Activated CD4-positive, alpha-beta T cell treated with anti-CD3 and anti-CD28 coated beads, Interleukin-2, amount 10 ng/mL, durations not matched to agents 7 days and 5 days (primary cell): ENCODE measurements at regions not wholly inside any gene's neighbourhood (a gene's known extent, or its start where the extent isn't known, plus 50 kb on each side); places are given as distances from the start of the nearest gene placed in this dataset.

ENCODE experiments used
- CTCF ChIA-PET: fragments of 350-600 bp; sonication (Branson Sonifier 250); formaldehyde crosslinking; loops from one replicate; lab custom pipeline; 2021; ENCODE audit warnings: antibody characterized with exemption; lab: Charles Lee
- POLR2A ChIA-PET: fragments of 350-600 bp; sonication (Branson Sonifier 250); formaldehyde crosslinking; loops from one replicate; lab custom pipeline; 2021; ENCODE audit warnings: antibody characterized with exemption; lab: Charles Lee
- DNase-seq: peaks from one replicate; pipeline ENCODE4 v3.0.0-alpha.2; 2020
- H3K27ac Mint-ChIP-seq: one replicate; pipeline ENCODE4 v1.8.0; 2021; ENCODE audit warnings: mild to moderate bottlenecking, moderate library complexity, mixed read lengths
- H3K27me3 Mint-ChIP-seq: one replicate; pipeline ENCODE4 v1.8.0; 2021; ENCODE audit warnings: mixed read lengths
- H3K36me3 Mint-ChIP-seq: one replicate; pipeline ENCODE4 v1.8.0; 2021; ENCODE audit warnings: low read depth, mixed read lengths
- H3K4me1 Mint-ChIP-seq: one replicate; pipeline ENCODE4 v1.8.0; 2021; ENCODE audit warnings: mixed read lengths
- H3K4me3 Mint-ChIP-seq: one replicate; pipeline ENCODE4 v1.8.0; 2021; ENCODE audit warnings: mild to moderate bottlenecking, moderate library complexity, mixed read lengths
- H3K9me3 Mint-ChIP-seq: one replicate; pipeline ENCODE4 v1.8.0; 2021; ENCODE audit warnings: mixed read lengths

DNA sequence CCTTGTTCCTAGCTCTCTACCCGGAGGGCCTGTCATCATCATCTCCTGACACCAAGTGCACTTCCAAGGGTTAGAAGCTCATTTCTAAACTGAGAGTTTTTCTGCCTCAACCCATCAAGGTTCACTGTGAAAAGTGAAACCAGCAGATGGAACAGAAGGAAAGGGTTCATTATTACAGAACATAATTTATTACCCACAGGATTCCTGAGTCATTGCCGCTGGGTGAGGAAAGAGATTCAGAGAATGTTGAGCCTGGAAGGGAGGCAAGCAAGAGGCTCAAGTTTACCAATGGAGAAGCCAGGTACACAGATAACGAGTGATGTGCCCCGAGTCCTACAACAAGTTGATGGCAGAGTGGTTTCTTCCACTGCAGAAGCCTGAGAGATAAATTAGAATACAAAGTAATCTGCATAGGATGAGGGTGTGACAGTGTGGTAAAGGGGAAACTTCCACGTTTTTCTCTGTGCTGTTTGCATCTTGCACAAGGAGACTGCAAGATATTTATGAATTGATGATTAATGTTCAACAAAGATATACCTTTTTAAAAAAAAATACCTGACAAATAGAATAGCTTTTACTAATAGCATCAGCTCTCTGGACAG, 80.5 kb upstream of the SETMAR start:
- Mint-ChIP-seq H3K9me3 (no peaks in the 10 kb centered on the region), H3K4me3 (no peak overlapping the region), H3K36me3 (no peaks in the 10 kb centered on the region), H3K27ac (no peak overlapping the region), H3K4me1 (no peaks in the 10 kb centered on the region), H3K27me3 (no peaks in the 10 kb centered on the region)
- no peak for DNase-seq
- POLR2A ChIA-PET = no interaction called here
- CTCF ChIA-PET = no interaction called here

DNA sequence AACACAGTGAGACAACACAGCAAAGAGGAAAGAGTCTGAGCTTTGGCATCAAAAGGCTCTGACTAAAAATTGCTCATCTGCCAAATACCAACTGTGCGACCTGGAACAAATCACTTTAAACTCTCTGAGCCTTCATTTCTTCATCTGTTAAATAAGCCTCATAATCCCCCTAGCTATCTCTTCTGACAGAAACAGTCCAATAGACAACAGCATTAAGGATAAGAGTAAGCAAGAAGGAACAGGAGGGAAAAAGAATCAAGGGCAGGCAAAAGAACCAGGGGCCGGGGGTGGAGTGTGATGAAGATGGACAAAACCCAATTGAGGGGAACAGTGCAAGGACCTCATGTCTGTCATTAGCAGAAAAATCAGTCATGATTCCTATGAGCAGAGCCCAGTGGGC, 79.4 kb upstream of the SETMAR start:
- H3K9me3 Mint-ChIP-seq = no peaks in the 10 kb centered on the region
- ChIA-PET POLR2A (no interaction called here), CTCF (no interaction called here)
- no peak overlapping the region for H3K4me3 Mint-ChIP-seq
- H3K36me3 Mint-ChIP-seq = no peaks in the 10 kb centered on the region
- no peaks in the 10 kb centered on the region for H3K4me1 Mint-ChIP-seq
- DNase-seq = no peak
- H3K27ac Mint-ChIP-seq = no peak overlapping the region
- H3K27me3 Mint-ChIP-seq = no peaks in the 10 kb centered on the region

DNA sequence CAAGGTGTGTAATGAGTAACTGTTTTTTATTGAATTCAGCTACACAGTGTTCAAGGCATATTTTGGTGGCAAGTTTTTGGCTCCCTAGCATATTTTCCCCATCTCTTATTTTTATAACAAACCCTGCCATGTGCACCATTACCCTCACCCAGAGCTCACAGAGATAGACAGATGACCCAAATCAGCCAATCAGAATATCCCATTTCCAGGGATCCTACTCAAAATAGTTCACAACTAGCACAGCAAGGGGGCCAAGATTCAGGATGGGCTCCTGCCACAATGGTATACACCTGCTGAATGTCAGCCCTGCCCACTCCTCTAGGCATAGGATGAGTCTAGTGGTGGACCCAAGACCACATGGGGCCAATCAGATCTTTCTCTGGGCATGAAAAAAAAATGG, 78.8 kb upstream of the SETMAR start:
- Mint-ChIP-seq H3K27me3 (no peaks in the 10 kb centered on the region), H3K4me3 (no peak overlapping the region), H3K4me1 (no peaks in the 10 kb centered on the region), H3K27ac (no peak overlapping the region), H3K36me3 (no peaks in the 10 kb centered on the region), H3K9me3 (no peaks in the 10 kb centered on the region)
- ChIA-PET POLR2A (no interaction called here), CTCF (no interaction called here)
- DNase-seq = no peak

DNA sequence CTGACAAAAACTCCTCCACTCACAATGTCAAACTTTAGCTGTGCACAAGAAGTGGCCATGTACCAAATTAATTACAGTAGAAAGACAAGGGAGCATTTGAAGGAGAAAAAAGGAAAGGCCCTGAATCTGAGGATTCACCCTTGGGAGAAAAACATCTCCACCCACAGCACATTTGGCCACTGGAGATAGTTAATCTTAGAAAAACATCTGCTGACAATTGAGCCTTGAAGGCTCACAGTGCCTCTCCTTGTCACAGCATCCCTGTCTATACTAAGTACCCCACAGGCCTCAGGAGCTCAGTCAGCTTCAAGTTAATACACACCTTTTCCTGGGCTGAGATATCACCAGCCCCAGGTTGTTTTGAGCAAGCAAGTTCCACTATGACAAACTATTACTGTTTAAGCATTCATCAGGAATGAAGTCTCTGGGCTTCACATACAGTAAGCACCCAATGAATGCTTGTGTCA, 78.1 kb upstream of the SETMAR start:
- no peak overlapping the region for H3K4me3 Mint-ChIP-seq
- ChIA-PET CTCF (no interaction called here), POLR2A (no interaction called here)
- no peaks in the 10 kb centered on the region for H3K27me3 Mint-ChIP-seq
- H3K9me3 Mint-ChIP-seq = no peaks in the 10 kb centered on the region
- no peak overlapping the region for H3K27ac Mint-ChIP-seq
- no peak for DNase-seq
- H3K4me1 Mint-ChIP-seq = no peaks in the 10 kb centered on the region
- no peaks in the 10 kb centered on the region for H3K36me3 Mint-ChIP-seq

DNA sequence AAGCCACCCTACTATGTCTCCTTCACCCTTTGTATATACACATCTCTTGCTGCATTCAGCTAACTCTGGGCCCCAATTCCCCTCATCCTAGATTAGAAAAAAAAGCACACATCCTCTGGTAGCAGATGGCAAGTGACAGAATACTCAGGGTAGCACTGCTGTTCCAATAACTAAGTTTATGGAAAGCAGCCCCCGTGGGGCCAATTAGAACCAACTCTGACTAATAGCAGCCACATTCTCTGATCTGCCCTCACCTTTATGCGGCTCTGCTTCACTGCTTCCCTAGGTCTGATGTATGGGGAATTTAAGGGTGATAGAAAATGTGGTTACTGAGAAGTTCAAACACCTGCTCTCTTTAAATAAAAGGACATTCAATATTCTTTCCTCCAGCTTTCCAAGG, 74.9 kb upstream of the SETMAR start:
- Mint-ChIP-seq H3K27me3 (no peaks in the 10 kb centered on the region), H3K27ac (no peak overlapping the region), H3K9me3 (no peaks in the 10 kb centered on the region), H3K4me3 (no peak overlapping the region), H3K36me3 (no peaks in the 10 kb centered on the region), H3K4me1 (no peaks in the 10 kb centered on the region)
- no peak for DNase-seq
- POLR2A ChIA-PET = no interaction called here
- CTCF ChIA-PET = no interaction called here

DNA sequence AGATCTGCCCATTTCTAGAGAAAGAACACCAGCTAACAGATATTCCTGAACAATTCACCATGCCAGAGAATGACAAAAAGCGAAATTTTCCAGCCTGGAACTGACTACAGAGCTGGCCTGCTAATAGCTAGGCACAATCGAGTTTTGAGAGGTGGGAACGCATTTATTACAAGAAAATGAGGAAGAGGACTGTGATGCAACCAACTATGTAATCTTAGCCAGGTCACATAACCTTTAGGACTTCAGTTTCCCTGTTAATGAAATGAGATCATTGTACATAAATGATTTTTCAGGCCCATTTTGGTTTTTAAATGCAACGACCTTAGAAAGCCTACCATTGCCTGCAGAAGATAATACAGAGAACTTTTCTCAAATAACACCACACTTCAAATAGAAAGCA, 72.1 kb upstream of the SETMAR start:
- no peaks in the 10 kb centered on the region for H3K4me1 Mint-ChIP-seq
- no peak overlapping the region for H3K4me3 Mint-ChIP-seq
- H3K36me3 Mint-ChIP-seq = no peaks in the 10 kb centered on the region
- ChIA-PET CTCF (interaction anchor here (0.6 kb wide), 1 partner anchor 106 kb away, joined by 3 read pairs; no protein-coding TSS in a partner anchor), POLR2A (no interaction called here)
- no peaks in the 10 kb centered on the region for H3K9me3 Mint-ChIP-seq
- no peaks in the 10 kb centered on the region for H3K27me3 Mint-ChIP-seq
- DNase-seq = no peak
- no peak overlapping the region for H3K27ac Mint-ChIP-seq

DNA sequence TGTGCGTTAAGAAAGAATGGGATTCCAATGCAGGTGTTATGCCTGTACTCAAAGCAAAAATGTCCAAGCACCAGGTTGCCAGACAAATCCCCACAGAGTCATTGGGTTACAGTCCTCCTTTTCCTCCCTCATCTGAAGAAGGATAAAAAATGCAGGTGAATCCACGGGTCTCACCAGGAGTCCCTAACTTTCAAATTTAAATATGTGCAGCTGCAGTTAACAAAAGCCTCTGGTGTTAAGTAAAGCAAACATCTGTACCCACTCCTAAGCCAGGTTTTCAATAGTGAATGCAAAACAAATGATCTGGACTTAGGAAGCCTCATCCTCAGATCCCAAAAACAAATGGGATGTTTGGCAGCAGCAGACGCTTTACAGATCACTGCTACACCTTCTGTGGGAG, 70.4 kb upstream of the SETMAR start:
- no peaks in the 10 kb centered on the region for H3K4me1 Mint-ChIP-seq
- no peaks in the 10 kb centered on the region for H3K36me3 Mint-ChIP-seq
- ChIA-PET POLR2A (no interaction called here), CTCF (interaction anchor here (0.9 kb wide), 1 partner anchor 10 kb away, joined by 3 read pairs; no protein-coding TSS in a partner anchor)
- DNase-seq = no peak
- no peak overlapping the region for H3K27ac Mint-ChIP-seq
- H3K4me3 Mint-ChIP-seq = no peak overlapping the region
- H3K27me3 Mint-ChIP-seq = no peaks in the 10 kb centered on the region
- peaks cover 4% of the 10 kb centered on the region for H3K9me3 Mint-ChIP-seq

DNA sequence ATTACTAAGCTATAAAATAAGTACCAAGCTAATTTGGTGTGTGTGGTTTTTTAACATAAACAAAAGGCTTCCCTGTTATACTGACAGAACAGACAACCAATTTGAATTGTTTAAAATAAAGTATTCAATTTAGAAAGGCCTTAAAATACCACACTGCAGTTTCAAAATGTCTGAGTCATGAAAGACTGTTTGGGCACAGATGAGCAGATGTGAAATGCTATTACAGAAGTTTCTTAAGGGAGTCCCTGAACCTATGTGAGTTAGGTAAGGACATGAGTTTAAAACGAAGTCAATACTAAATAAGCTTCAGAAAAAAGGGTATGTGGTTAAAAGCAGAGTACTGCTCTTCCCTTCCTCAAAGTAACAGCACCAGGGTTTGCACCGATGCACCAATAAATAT, 69.7 kb upstream of the SETMAR start:
- ChIA-PET POLR2A (no interaction called here), CTCF (no interaction called here)
- no peak for DNase-seq
- Mint-ChIP-seq H3K27me3 (no peaks in the 10 kb centered on the region), H3K4me1 (no peaks in the 10 kb centered on the region), H3K36me3 (no peaks in the 10 kb centered on the region), H3K27ac (no peak overlapping the region), H3K9me3 (peaks cover 4% of the 10 kb centered on the region), H3K4me3 (no peak overlapping the region)

DNA sequence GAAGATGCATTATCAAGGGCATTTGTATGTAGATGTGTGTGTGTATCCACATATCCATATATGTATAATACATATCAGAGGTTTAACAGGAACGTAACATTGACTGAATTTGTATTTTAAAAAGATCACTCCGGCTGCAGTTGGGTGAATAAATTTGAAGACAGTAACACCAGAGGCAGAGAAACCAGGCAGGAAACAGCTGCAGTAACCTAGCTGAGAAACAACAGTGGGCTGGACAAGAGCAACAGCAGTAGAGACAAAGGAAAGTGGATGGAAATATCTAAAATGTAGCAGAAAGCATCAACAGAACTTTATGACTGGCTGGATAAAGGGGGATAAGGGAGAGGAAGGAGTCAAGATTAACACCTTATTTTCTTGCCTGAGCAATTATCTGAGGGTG, 68.3 kb upstream of the SETMAR start:
- POLR2A ChIA-PET = no interaction called here
- no peak for DNase-seq
- Mint-ChIP-seq H3K36me3 (no peaks in the 10 kb centered on the region), H3K27ac (no peak overlapping the region), H3K4me3 (no peak overlapping the region), H3K4me1 (no peaks in the 10 kb centered on the region), H3K9me3 (peaks cover 4% of the 10 kb centered on the region), H3K27me3 (no peaks in the 10 kb centered on the region)
- CTCF ChIA-PET = no interaction called here

DNA sequence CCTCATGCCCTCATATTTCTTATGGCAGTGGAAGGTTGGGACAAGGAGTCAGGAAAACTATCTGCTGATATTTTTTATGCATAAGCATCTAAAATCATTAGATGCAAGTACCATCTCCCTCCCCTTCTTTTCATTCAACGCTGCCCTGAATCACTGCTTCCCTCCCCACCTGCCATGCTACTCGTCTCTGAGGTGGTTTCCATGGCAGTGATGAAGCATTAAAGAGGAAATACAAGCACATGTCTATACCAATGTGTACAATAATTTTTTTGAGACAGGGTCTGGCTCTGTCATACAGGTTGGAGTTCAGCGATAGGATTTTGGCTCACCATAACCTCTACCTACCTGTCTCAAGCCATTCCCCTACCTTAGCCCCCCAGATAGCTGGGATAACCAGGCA, 67.5 kb upstream of the SETMAR start:
- no peak overlapping the region for H3K27ac Mint-ChIP-seq
- CTCF ChIA-PET = no interaction called here
- no peaks in the 10 kb centered on the region for H3K36me3 Mint-ChIP-seq

DNA sequence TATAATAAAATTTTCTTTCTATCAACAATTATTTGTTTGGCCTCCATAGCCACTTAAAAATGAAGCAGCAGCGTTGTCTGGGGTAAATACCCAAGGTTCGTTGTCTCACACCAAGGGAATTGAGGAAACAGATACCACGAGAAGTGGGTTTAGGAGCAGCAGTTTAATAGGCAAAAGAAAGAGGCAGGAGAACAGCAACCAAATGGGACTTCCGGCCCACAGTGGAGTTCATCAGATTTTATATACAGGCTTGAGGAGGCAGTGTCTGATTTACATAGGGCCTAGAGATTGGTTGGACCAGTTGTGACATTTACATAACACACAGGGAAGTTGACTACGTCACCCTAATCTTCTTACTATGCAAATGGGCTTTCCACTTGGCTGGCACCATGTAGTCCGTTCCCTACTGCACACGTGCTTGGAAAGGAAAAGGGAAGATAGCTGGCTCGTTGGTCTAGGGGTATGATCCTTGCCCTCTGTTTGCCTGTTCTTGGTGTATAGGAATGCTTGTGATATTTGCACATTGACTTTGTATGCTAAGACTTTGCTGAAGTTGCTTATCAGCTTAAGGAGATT, 61.5 kb upstream of the SETMAR start:
- no peak for DNase-seq
- no peaks in the 10 kb centered on the region for H3K27me3 Mint-ChIP-seq
- no peak overlapping the region for H3K27ac Mint-ChIP-seq
- no peak overlapping the region for H3K4me3 Mint-ChIP-seq
- ChIA-PET CTCF (interaction anchor here (1.2 kb wide), 1 partner anchor 9 kb away, joined by 3 read pairs; no protein-coding TSS in a partner anchor), POLR2A (no interaction called here)
- no peaks in the 10 kb centered on the region for H3K4me1 Mint-ChIP-seq
- H3K9me3 Mint-ChIP-seq = peaks cover 4% of the 10 kb centered on the region
- H3K36me3 Mint-ChIP-seq = no peaks in the 10 kb centered on the region

More for the DNA sequence above, 67.5 kb upstream of the SETMAR start:
- no peaks in the 10 kb centered on the region for H3K27me3 Mint-ChIP-seq
- no peak overlapping the region for H3K4me3 Mint-ChIP-seq
- POLR2A ChIA-PET = no interaction called here
- no peaks in the 10 kb centered on the region for H3K4me1 Mint-ChIP-seq
- H3K9me3 Mint-ChIP-seq = peaks cover 4% of the 10 kb centered on the region
- no peak for DNase-seq

DNA sequence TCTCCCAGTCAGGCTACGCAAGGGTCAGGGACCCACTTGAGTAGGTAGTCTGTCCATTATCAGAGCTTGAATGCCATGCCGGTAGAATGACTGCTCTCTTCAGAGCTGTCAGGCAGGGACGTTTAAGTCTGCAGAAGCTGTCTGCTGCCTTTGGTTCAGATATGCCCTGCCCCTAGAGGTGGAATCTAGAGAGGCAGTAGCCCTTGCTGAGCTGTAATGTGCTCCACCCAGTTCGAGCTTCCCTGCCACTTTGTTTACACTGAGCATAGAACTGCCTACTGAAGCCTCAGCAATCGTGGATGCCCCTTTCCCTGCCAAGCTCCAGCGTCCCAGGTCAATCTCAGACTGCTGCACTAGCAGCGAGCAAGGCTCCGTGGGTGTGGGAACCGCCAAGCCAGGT, 57.5 kb upstream of the SETMAR start:
- no peak overlapping the region for H3K27ac Mint-ChIP-seq
- no peak overlapping the region for H3K4me3 Mint-ChIP-seq
- no peaks in the 10 kb centered on the region for H3K4me1 Mint-ChIP-seq
- ChIA-PET CTCF (no interaction called here), POLR2A (no interaction called here)
- peaks cover 3% of the 10 kb centered on the region for H3K9me3 Mint-ChIP-seq
- no peak for DNase-seq
- no peaks in the 10 kb centered on the region for H3K36me3 Mint-ChIP-seq
- no peaks in the 10 kb centered on the region for H3K27me3 Mint-ChIP-seq

DNA sequence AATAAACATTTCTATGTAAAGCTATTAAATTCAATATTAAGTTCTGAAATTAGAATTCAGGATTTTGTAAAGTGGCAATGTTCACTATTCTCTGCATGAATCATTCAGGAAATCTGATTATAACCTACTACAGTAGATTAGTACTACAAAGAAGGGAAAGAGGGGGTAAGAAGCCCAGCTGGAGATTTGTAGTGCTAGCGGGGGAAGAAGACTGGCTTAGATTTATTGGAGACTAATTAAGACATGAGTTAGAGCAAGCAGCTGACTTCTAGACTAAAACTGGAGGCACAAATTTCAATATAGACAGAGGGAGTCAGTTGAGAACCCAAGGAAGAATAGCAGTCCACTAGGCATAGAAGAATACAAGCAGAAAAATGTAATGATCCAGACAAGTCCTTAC, 55.8 kb upstream of the SETMAR start:
- H3K27ac Mint-ChIP-seq = no peak overlapping the region
- peaks cover 3% of the 10 kb centered on the region for H3K9me3 Mint-ChIP-seq
- CTCF ChIA-PET = no interaction called here
- H3K4me3 Mint-ChIP-seq = no peak overlapping the region
- no peak for DNase-seq
- H3K27me3 Mint-ChIP-seq = no peaks in the 10 kb centered on the region
- peaks cover 12% of the 10 kb centered on the region for H3K4me1 Mint-ChIP-seq
- H3K36me3 Mint-ChIP-seq = no peaks in the 10 kb centered on the region
- POLR2A ChIA-PET = no interaction called here

DNA sequence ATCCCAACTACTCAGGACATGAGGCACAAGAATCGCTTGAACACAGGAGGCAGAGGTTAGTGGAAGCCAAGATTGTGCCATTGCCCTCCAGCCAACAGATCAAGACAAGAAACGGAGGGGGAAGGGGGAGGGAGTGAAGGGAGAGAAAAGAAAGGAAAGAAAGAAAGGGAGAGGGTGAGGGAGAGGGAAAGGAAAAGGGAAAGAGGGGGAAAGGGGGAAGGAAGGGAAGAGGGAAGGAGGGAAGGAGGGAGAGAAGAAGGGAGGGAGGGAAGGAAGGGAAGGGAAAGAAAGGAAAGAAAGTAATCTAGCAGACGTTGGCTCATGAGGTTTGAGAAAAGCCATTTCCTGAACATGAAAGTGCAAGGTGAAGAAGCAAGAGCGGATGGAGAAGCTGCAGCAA, 53.1 kb upstream of the SETMAR start:
- POLR2A ChIA-PET = no interaction called here
- no peak for DNase-seq
- CTCF ChIA-PET = no interaction called here
- Mint-ChIP-seq H3K36me3 (no peaks in the 10 kb centered on the region), H3K4me3 (no peak overlapping the region), H3K9me3 (peaks cover 3% of the 10 kb centered on the region), H3K4me1 (peaks cover 12% of the 10 kb centered on the region), H3K27me3 (no peaks in the 10 kb centered on the region), H3K27ac (no peak overlapping the region)
